Esophagus squamous epithelium (tissue), 5 donors: ENCODE measurements at regions not wholly inside any gene's neighbourhood (a gene's known extent, or its start where the extent isn't known, plus 50 kb on each side); places are given as distances from the start of the nearest gene placed in this dataset.

Experiments
- DNase-seq: peaks from one replicate; lab custom pipeline; 2025; lab: John Stamatoyannopoulos, UW
- H3K27ac ChIP-seq, 4 donors: fragments of 200-600 bp; sonication (generic); one replicate each; pipeline ENCODE4 v1.5.1; 2016 to 2019; ENCODE audit warnings: mild to moderate bottlenecking in 1 of 4
- H3K27me3 ChIP-seq, 4 donors: fragments of 200-600 bp; sonication (generic); 1 replicate in 3 of 4; 2 replicates in 1 of 4; pipeline versions ENCODE4 v1.5.1 to v1.6.0; 2017 to 2021; ENCODE audit warnings: antibody characterized with exemption in 1 of 4
- H3K36me3 ChIP-seq, 3 donors: fragments of 200-600 bp; sonication (generic); one replicate each; pipeline ENCODE4 v1.5.1; 2016 to 2019
- H3K4me1 ChIP-seq, 3 donors: fragments of 200-600 bp; sonication (generic); one replicate each; pipeline ENCODE4 v1.5.1; 2017 to 2019
- H3K4me3 ChIP-seq, 4 donors: fragments of 200-600 bp; sonication (generic); 1 replicate in 3 of 4; 2 replicates in 1 of 4; pipeline ENCODE4 v1.5.1; 2016 to 2019; ENCODE audit warnings: mild to moderate bottlenecking in 2 of 4, moderate library complexity in 1 of 4
- H3K9me3 ChIP-seq, 3 donors: fragments of 200-600 bp; sonication (generic); one replicate each; pipeline ENCODE4 v1.5.1; 2016 to 2019
- CTCF ChIP-seq, 6 experiments: fragments of 450-650 bp in 4 of 6; fragments of 200-600 bp in 2 of 6; sonication (generic) in 2 of 6; IDR thresholded peaks; one replicate each; pipeline ENCODE4 v1.5.1; 2016 to 2019; ENCODE audit warnings: antibody characterized with exemption in 6 of 6, mild to moderate bottlenecking in 4 of 6, moderate library complexity in 4 of 6
- POLR2A ChIP-seq, 4 donors: fragments of 450-650 bp; IDR thresholded peaks; one replicate each; pipeline ENCODE4 v1.6.1; 2017; ENCODE audit warnings: antibody characterized with exemption in 4 of 4, mild to moderate bottlenecking in 4 of 4, moderate library complexity in 3 of 4
- WGBS, 2 donors: methylation state at CpG; one replicate each; pipeline ENCODE4 v1.1.5; 2018; 5-methylcytosine and 5-hydroxymethylcytosine counted together
- intact Hi-C: fragments of 100-400 bp; cut with DNase I; formaldehyde crosslinking; loops from one replicate; pipeline ENCODE4 v1.15.0; 2022
- donor health status: DM: yes; HTN: yes; CAD: no.

DNA sequence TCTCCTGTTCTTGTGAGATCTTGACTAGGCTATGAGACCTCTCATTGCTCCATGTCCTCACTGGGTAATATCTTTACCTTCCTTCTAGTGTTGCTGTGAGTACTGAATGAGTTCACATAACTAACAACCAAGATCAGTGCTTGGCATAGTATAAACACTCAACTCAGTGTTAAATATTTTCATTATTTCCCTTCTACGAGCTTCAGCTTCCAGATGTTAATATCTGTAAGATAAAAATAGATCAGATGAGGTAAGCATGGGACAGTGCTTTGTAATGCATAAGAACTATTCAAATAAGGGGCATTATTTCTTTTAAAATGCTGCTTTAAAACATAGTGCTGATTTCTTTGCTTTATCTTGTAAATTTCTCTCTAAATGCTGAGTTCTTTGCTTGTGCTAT, 130.8 kb downstream of the DIPK2A start:
- H3K4me3 ChIP-seq, result no peak overlapping the region
- H3K27me3 ChIP-seq, result no peaks in the 10 kb centered on the region
- no peak for TF ChIP-seq POLR2A (IDR thresholded peaks at IDR 0.05)
- no peak for TF ChIP-seq CTCF (IDR thresholded peaks at IDR 0.05)
- DNase-seq, result no peak
- H3K27ac ChIP-seq, result no peak overlapping the region
- H3K4me1 ChIP-seq, result peaks cover 0 to 15% (median 0%) of the 10 kb centered on the region in 3 donors
- peaks cover 0 to 14% (median 0%) of the 10 kb centered on the region in 3 donors for H3K9me3 ChIP-seq
- H3K36me3 ChIP-seq, result no peaks in the 10 kb centered on the region
- 35 to 72% methylated on average over 1 of the region's 1 CpG for WGBS, 2 donors
- intact Hi-C loops, result no loop called here

GRCh38 chr3:144104186-144104585, 132.6 kb downstream of the DIPK2A start:
- no peaks in the 10 kb centered on the region for H3K27me3 ChIP-seq
- WGBS, 2 donors, result 19 to 21% methylated on average over 3 of the region's 3 CpGs
- H3K27ac ChIP-seq, result no peak overlapping the region
- no peak for TF ChIP-seq POLR2A (IDR thresholded peaks at IDR 0.05)
- no peak for TF ChIP-seq CTCF (IDR thresholded peaks at IDR 0.05)
- no peak for DNase-seq
- peaks cover 0 to 15% (median 0%) of the 10 kb centered on the region in 3 donors for H3K4me1 ChIP-seq
- intact Hi-C loops, result no loop called here
- no peaks in the 10 kb centered on the region for H3K36me3 ChIP-seq
- no peak overlapping the region for H3K4me3 ChIP-seq
- H3K9me3 ChIP-seq, result peaks cover 0 to 8% (median 0%) of the 10 kb centered on the region in 3 donors

DNA sequence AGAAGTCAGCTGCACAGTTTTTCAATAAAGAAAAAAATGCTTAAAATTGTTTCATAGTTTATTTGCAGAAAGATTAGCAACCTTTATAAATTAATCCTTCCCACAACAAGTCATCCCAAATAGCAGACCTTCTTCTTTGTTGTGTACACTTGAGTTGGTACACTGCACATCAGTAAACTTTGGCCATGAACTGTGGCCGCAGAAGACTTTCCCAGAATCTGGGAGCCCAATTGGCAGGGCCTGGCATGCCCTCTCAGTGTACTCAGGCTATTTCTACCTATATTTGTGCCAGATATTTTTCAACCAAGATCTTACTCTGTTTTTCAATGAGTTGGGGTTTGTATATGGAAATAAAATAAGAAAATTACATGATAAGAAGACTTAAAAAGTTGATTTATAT, 133.1 kb downstream of the DIPK2A start:
- Histone ChIP-seq H3K9me3 (peaks cover 0 to 3% (median 0%) of the 10 kb centered on the region in 3 donors), H3K4me1 (peaks cover 0 to 15% (median 0%) of the 10 kb centered on the region in 3 donors), H3K27ac (no peak overlapping the region), H3K4me3 (no peak overlapping the region), H3K27me3 (no peaks in the 10 kb centered on the region), H3K36me3 (no peaks in the 10 kb centered on the region)
- TF ChIP-seq POLR2A (IDR thresholded peaks at IDR 0.05) (no peak), CTCF (IDR thresholded peaks at IDR 0.05) (no peak)
- 87 to 100% methylated on average over 1 of the region's 1 CpG for WGBS, 2 donors
- DNase-seq, result no peak
- intact Hi-C loops, result no loop called here

GRCh38 chr3:144105542-144105941, 133.9 kb downstream of the DIPK2A start:
- no peak overlapping the region for H3K27ac ChIP-seq
- no peaks in the 10 kb centered on the region for H3K27me3 ChIP-seq
- no peaks in the 10 kb centered on the region for H3K9me3 ChIP-seq
- peaks cover 0 to 20% (median 0%) of the 10 kb centered on the region in 3 donors for H3K4me1 ChIP-seq
- no peaks in the 10 kb centered on the region for H3K36me3 ChIP-seq
- 61 to 73% methylated on average over 3 of the region's 3 CpGs for WGBS, 2 donors
- H3K4me3 ChIP-seq, result no peak overlapping the region
- intact Hi-C loops, result no loop called here
- TF ChIP-seq CTCF (IDR thresholded peaks at IDR 0.05) (no peak), POLR2A (IDR thresholded peaks at IDR 0.05) (no peak)
- DNase-seq, result no peak

- DNase-seq, result no peak
- no peak for TF ChIP-seq POLR2A (IDR thresholded peaks at IDR 0.05)
- TF ChIP-seq CTCF (IDR thresholded peaks at IDR 0.05), result no peak
- H3K36me3 ChIP-seq, result no peaks in the 10 kb centered on the region
- H3K27me3 ChIP-seq, result no peaks in the 10 kb centered on the region
- H3K27ac ChIP-seq, result no peak overlapping the region
- intact Hi-C loops, result no loop called here
- H3K4me3 ChIP-seq, result no peak overlapping the region
- no peaks in the 10 kb centered on the region for H3K9me3 ChIP-seq
- H3K4me1 ChIP-seq, result peaks cover 0 to 33% (median 3%) of the 10 kb centered on the region in 3 donors
- 74 to 87% methylated on average over 3 of the region's 3 CpGs for WGBS, 2 donors
Observed at GRCh38 chr3:144106970-144107369, 135.3 kb downstream of the DIPK2A start.
